Activated T-helper 1 cell treated with anti-CD3 and anti-CD28 coated beads, Interleukin-12 subunit alpha, Interleukin-12 subunit beta, Interleukin-2, Interleukin-4 antibody, amounts not matched to agents 30 ng/mL and 10 ng/mL and 1 ng/mL, durations not matched to agents 14 hours and 24 hours and 36 hours (primary cell): ENCODE measurements at regions not wholly inside any gene's neighbourhood (a gene's known extent, or its start where the extent isn't known, plus 50 kb on each side); places are given as distances from the start of the nearest gene placed in this dataset.
"Not testable (repeated sequence)": the region's sequence is repeated elsewhere in the genome, so short reads cannot be mapped to it uniquely, and the experiment has no call there.

Experiments
- DNase-seq: peaks from one replicate; pipeline ENCODE4 v3.0.0; 2021; ENCODE audit warnings: low spot score
- H3K27ac Mint-ChIP-seq: one replicate; pipeline ENCODE4 v1.8.0; 2021; ENCODE audit warnings: mild to moderate bottlenecking, mixed read lengths
- H3K27me3 Mint-ChIP-seq: one replicate; pipeline ENCODE4 v1.8.0; 2022; ENCODE audit warnings: mild to moderate bottlenecking, moderate library complexity, mixed read lengths; ENCODE audit not compliant: insufficient read depth
- H3K36me3 Mint-ChIP-seq: one replicate; pipeline ENCODE4 v1.8.0; 2021; ENCODE audit warnings: low read depth, mixed read lengths
- H3K4me1 Mint-ChIP-seq: one replicate; pipeline ENCODE4 v1.8.0; 2021; ENCODE audit warnings: low read depth, mixed read lengths
- H3K4me3 Mint-ChIP-seq: one replicate; pipeline ENCODE4 v1.8.0; 2021; ENCODE audit warnings: mild to moderate bottlenecking, moderate library complexity, mixed read lengths
- H3K9me3 Mint-ChIP-seq: one replicate; pipeline ENCODE4 v1.8.0; 2021; ENCODE audit warnings: mixed read lengths
- intact Hi-C: fragments of 100-400 bp; cut with micrococcal nuclease; formaldehyde crosslinking; loops from one replicate; pipeline ENCODE4 v1.15.1; 2024

DNA sequence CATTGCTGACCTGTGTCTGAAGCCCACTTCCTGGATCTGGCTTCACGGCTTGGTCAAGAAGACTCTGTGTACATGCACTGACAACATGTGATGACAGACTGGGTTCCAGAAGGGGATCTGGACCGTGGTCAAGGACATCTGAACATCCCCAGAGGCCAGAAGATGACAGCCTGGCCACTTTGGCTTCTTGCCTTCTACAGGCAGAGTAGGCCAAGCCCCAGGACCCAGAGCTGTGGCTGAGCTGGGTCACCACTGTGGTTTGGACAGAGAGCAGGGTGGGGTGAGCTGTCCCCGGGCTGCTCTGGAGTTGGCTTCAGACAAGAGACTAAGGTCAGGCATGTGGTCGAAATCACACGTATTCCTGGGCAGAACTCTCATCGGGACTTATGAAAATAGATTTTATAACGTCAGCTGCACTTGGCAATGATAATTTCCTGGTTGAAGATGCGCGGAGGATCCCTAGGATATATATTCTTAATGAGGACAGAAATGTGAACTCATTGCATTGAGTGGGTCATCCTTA lies 114.1 kb upstream of the FRMD4B start:
- intact Hi-C loops, result no loop called here
- DNase-seq, result no peak
- H3K27ac Mint-ChIP-seq, result no peak overlapping the region
- H3K4me3 Mint-ChIP-seq, result no peak overlapping the region
- H3K4me1 Mint-ChIP-seq, result no peaks in the 10 kb centered on the region
- H3K9me3 Mint-ChIP-seq, result no peaks in the 10 kb centered on the region
- H3K27me3 Mint-ChIP-seq, result no peaks in the 10 kb centered on the region
- H3K36me3 Mint-ChIP-seq, result no peaks in the 10 kb centered on the region

DNA sequence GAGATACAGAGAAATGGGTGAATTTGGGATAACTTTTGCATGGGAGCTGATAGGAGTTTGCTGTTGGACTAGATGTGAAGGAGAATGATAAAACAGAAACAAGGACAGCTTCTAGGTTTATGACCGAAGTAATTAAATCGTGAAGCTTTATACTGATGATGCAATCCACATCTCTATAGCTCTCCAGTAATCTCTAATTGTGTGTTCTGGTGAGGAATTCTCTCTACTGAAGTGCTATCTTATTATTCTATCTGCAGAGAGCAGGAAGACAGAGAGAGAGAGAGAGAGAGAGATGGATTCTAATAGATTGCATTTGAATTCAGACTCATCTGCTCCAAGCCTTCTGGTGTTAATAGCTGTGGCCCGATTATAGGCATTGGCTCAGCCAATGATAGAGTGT lies 113.5 kb upstream of the FRMD4B start:
- Mint-ChIP-seq H3K27me3 (peaks cover 2% of the 10 kb centered on the region), H3K9me3 (no peaks in the 10 kb centered on the region), H3K4me3 (no peak overlapping the region), H3K36me3 (no peaks in the 10 kb centered on the region), H3K4me1 (no peaks in the 10 kb centered on the region), H3K27ac (no peak overlapping the region)
- intact Hi-C loops, result no loop called here
- no peak for DNase-seq

DNA sequence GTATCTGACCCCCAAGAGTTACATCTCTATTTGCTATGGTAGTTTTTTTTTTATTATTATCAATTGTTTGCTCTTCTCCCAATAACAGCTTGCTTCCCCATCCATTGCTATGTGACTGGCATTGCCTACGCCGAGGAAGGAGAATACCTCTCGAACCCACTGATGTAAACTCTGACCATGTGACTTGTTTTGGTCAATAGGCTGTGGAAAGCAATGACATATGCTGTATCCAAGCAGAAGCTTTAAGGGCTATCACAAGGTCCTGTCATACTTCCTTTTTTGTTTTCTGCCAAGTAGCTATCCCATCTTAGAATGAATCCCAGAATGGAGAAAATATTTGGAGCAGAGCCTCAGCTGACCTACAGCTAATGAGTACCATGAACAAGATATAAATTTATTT lies 111.0 kb upstream of the FRMD4B start:
- no peak overlapping the region for H3K27ac Mint-ChIP-seq
- H3K4me1 Mint-ChIP-seq, result no peaks in the 10 kb centered on the region
- no peaks in the 10 kb centered on the region for H3K9me3 Mint-ChIP-seq
- H3K27me3 Mint-ChIP-seq, result peaks cover 2% of the 10 kb centered on the region
- H3K4me3 Mint-ChIP-seq, result no peak overlapping the region
- no peaks in the 10 kb centered on the region for H3K36me3 Mint-ChIP-seq
- intact Hi-C loops, result no loop called here
- no peak for DNase-seq

DNA sequence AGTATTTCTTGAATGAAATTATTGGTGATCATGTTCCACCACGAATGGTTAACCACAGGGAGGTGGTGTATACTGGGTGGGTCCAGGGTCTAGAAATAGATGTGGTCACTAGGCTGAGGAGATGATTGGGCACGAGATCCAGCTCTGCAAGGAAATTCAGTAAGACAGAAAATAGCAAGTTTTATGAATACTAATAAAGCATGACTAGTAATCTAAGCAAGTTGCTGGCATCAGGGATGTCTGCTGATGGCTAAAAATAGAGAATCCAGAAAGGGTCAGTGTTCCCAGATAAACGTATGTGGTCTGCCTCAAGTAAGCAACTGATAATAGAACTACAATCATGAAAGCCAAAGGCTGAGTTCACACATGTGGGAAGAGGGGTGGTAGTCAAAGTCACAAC lies 108.3 kb upstream of the FRMD4B start:
- Mint-ChIP-seq H3K27ac (no peak overlapping the region), H3K4me3 (no peak overlapping the region), H3K36me3 (no peaks in the 10 kb centered on the region), H3K27me3 (peaks cover 2% of the 10 kb centered on the region), H3K9me3 (no peaks in the 10 kb centered on the region), H3K4me1 (no peaks in the 10 kb centered on the region)
- no peak for DNase-seq
- intact Hi-C loops, result no loop called here

DNA sequence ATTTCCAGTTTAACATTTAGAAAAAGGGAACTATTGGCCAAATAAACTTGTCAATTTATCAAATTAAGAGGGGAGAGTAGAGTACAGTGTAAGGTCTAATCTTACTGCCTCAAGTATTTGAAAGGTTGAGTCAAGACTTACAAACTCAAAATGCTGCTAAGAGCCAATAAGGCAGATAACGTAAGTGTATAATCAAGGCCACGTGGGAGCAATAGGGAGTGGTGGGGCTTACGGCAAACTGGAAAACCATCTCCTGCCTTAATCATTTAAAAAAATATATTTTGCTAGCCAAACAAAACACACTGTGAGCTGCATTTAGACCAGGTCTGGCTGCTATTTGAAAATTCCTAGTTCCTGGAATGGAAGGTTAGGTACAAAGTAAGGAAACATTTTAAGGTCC lies 107.3 kb upstream of the FRMD4B start:
- Mint-ChIP-seq H3K27me3 (peaks cover 2% of the 10 kb centered on the region), H3K36me3 (no peaks in the 10 kb centered on the region), H3K4me3 (no peak overlapping the region), H3K27ac (no peak overlapping the region), H3K4me1 (no peaks in the 10 kb centered on the region), H3K9me3 (no peaks in the 10 kb centered on the region)
- no peak for DNase-seq
- intact Hi-C loops, result no loop called here

DNA sequence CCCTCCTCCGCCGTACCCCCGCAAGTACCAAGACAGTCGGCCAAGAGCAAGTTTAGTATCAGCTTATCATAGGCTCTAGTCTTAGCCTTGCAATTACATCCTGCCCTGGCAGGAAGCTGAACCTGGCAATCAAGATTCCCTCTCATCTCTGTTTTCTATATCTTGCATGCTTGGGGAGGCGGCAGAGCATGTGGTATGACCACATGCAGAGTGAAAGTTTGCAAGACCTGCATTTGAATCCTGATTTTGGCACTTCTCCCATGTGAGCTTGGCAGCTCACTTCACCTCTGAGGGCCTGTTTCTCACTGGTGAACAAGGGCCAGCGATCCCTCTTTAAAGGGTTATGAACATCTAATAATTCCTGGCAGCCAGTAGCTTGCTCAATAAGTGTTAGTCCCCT lies 106.1 kb upstream of the FRMD4B start:
- Mint-ChIP-seq H3K36me3 (no peaks in the 10 kb centered on the region), H3K27me3 (peaks cover 2% of the 10 kb centered on the region), H3K4me3 (no peak overlapping the region), H3K27ac (no peak overlapping the region), H3K9me3 (no peaks in the 10 kb centered on the region), H3K4me1 (no peaks in the 10 kb centered on the region)
- intact Hi-C loops, result no loop called here
- no peak for DNase-seq

DNA sequence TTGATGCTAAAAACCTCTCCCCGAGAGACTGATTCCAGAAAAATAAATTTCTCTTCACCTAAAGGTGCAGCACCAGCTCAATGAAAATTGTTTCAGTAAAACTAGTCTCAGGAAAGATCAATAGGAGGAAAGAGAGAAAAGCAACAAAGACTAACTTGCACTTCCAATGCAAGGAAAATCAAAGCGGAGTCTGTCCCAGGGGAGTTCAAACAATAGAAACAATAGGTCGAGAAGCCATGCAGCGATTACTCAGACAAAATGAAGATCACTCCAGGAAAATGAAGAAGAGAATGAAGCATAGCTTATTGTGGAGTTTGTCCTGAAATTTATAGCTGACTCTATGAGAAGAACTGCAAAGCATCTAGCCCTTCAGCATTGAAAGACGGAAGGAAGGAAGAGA lies 105.1 kb upstream of the FRMD4B start:
- intact Hi-C loops, result no loop called here
- no peak for DNase-seq
- no peaks in the 10 kb centered on the region for H3K36me3 Mint-ChIP-seq
- H3K27ac Mint-ChIP-seq, result no peak overlapping the region
- no peaks in the 10 kb centered on the region for H3K9me3 Mint-ChIP-seq
- no peak overlapping the region for H3K4me3 Mint-ChIP-seq
- peaks cover 2% of the 10 kb centered on the region for H3K27me3 Mint-ChIP-seq
- no peaks in the 10 kb centered on the region for H3K4me1 Mint-ChIP-seq

DNA sequence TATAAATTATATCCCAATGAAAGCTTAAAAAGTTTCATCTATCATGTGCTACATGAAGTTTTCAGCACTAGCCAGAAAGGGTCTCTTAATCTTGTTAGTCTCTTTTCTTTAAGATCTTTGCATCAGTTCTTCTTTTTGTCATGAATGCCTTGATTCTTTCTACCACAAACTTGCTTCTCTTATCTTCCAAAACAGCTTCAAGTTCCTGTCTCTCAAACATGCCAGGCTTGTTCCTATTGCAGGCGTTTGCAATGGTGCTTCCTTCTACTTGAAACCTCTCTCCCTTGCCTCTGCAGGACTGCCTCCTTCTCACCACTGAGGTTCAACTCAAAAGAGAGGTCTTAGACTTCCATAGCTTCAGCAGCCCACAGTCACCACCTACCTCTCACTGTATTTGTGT lies 104.3 kb upstream of the FRMD4B start:
- no peak for DNase-seq
- intact Hi-C loops, result no loop called here
- no peaks in the 10 kb centered on the region for H3K36me3 Mint-ChIP-seq
- no peaks in the 10 kb centered on the region for H3K9me3 Mint-ChIP-seq
- no peaks in the 10 kb centered on the region for H3K4me1 Mint-ChIP-seq
- H3K4me3 Mint-ChIP-seq, result no peak overlapping the region
- H3K27ac Mint-ChIP-seq, result no peak overlapping the region
- H3K27me3 Mint-ChIP-seq, result peaks cover 2% of the 10 kb centered on the region

DNA sequence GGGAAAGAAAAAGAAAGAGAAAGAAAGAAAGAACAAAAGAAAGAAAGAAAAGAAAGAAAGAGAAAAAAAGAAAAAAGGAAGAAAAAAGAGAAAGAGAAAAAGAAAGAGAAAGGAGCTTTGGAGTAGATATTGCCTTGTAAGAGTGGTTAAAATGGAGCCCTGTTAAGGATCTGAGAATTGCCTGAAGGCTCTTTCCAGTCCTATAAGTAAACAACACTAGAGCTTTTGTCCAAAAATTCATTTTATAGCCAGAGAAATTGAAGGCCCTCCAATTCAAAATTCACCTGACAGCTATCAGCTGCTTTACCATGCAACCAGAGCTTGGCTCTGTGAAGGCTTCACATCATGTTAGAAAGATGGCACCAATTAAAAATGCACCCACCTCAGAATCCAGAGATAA lies 102.1 kb upstream of the FRMD4B start:
- intact Hi-C loops, result no loop called here
- H3K4me1 Mint-ChIP-seq, result no peaks in the 10 kb centered on the region
- no peaks in the 10 kb centered on the region for H3K9me3 Mint-ChIP-seq
- no peak for DNase-seq
- H3K36me3 Mint-ChIP-seq, result no peaks in the 10 kb centered on the region
- peaks cover 3% of the 10 kb centered on the region for H3K27me3 Mint-ChIP-seq
- H3K4me3 Mint-ChIP-seq, result no peak overlapping the region
- H3K27ac Mint-ChIP-seq, result no peak overlapping the region

DNA sequence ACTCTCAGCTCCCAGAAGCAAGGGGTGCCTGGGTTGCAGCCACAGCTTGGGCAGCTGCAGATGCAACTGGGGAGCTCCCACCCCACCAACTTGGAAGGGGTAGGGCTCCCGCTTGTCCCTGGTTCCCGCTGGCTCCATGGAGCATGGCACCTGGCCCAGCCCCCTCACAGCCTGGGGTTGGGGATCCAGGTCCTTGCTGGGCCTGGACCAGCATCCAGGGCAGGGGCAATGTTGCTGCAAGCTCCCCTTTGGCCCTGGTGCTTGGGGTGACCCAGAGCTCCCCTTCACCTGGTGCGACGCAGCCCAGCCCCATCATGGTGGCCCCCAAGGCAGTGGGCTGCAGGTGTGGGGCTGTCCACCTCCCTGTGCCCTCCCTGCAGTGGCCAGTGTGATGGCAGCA lies 99.6 kb upstream of the FRMD4B start:
- Mint-ChIP-seq H3K4me1 (no peaks in the 10 kb centered on the region), H3K27me3 (peaks cover 3% of the 10 kb centered on the region), H3K9me3 (no peaks in the 10 kb centered on the region), H3K36me3 (no peaks in the 10 kb centered on the region), H3K4me3 (no peak overlapping the region), H3K27ac (no peak overlapping the region)
- DNase-seq, result no peak
- intact Hi-C loops, result no loop called here

DNA sequence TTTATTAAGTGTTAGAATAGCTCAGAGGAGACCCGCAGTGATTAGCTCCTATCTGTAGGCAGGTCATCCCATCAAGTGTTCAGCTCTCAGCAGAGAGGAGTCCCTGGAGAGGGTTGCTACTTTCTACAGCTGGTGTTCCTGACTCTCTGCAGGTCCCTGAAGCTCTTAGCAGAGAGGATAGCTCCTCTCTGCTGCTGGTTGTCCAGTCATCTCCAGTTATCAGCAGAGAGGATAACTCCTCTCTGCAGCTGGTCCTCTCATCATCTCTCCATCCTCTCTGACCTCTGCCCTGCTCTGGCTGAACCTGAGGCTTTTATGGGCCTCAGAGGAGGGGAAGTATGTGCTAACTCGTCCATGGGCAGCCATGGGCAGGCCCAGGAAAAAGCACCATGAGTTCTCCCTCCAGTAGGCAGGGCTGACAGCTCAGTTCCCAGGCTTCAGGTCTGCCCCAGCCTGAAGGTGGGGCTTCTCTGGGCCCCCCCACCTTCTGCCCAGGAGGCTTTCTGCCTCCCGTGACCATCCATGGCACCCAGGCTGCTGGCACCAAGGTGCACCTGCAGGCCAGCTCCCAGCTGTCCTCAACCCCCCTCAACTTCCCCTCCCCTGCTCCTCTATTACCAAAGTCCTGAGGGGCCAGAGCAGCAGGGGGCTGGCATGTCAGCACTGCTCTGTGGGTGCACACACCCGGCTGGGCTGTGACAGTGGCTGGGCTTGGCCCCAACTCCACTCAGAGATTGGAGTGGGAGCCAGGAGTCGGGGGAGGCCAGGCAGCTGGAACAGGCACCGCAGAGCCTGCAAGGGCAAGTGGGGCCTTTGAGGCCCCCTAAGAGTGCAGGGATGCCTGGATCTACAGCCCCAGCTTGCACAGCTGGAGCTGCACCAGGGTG lies 98.9 kb upstream of the FRMD4B start:
- Mint-ChIP-seq H3K36me3 (no peaks in the 10 kb centered on the region), H3K9me3 (no peaks in the 10 kb centered on the region), H3K27me3 (peaks cover 3% of the 10 kb centered on the region), H3K4me3 (no peak overlapping the region), H3K27ac (no peak overlapping the region), H3K4me1 (no peaks in the 10 kb centered on the region)
- DNase-seq, result no peak
- intact Hi-C loops, result no loop called here

DNA sequence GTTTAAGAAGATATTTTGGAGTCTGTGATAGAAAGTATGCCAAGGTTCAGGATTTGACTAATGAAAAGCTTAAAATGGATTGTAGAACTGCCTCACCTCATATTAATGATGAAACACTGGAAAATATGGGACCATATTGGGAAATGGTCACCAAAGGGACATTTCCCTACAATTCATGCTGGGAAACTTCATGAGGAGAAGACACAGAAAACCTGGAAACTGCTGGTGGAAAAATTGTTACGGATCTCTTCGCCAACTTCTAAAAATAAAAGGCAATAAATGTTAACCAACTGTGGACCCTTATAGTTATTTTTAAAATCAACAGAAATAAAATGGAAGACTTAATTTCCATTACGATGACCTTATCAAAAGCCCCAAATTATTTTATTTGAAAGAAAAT lies 97.6 kb upstream of the FRMD4B start:
- Mint-ChIP-seq H3K27ac (no peak overlapping the region), H3K27me3 (peaks cover 3% of the 10 kb centered on the region), H3K4me1 (no peaks in the 10 kb centered on the region), H3K4me3 (no peak overlapping the region), H3K36me3 (no peaks in the 10 kb centered on the region), H3K9me3 (no peaks in the 10 kb centered on the region)
- DNase-seq, result no peak
- intact Hi-C loops, result no loop called here

DNA sequence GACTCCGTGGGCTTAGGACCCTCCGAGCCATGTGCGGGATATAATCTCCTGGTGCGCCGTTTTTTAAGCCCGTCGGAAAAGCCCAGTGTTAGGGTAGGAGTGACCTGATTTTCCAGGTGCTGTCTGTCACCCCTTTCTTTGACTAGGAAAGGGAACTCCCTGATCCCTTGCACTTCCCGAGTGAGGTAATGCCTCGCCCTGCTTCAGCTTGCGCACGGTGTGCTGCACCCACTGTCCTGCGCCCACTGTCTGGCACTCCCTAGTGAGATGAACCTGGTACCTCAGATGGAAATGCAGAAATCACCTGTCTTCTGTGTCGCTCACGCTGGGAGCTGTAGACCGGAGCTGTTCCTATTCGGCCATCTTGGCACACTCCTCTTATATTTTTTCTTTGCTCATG lies 95.1 kb upstream of the FRMD4B start:
- DNase-seq, H3K4me3 Mint-ChIP-seq, H3K36me3 Mint-ChIP-seq, intact Hi-C loops, H3K27ac Mint-ChIP-seq, H3K27me3 Mint-ChIP-seq, H3K9me3 Mint-ChIP-seq, H3K4me1 Mint-ChIP-seq: not testable (repeated sequence)

DNA sequence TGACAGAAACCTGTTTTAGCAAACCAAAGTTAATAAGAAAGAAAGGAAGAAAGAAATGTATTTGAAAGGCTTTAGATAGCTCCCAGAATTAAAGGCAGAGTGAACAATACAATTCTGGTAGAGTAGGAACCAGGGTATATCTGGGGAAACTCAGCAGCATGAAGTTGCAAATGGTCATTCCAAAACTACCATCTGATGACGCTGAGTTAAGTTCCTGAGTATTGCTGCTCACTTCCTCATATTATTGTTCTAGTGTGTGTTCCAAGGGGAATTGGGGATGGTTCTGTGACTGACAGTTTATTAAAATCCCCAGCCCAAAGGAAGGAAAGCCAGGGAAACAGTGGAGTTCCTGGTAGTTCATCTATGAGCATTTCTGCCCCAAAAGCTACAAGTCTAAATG lies 88.3 kb upstream of the FRMD4B start:
- no peaks in the 10 kb centered on the region for H3K36me3 Mint-ChIP-seq
- no peaks in the 10 kb centered on the region for H3K4me1 Mint-ChIP-seq
- peaks cover 3% of the 10 kb centered on the region for H3K9me3 Mint-ChIP-seq
- H3K27me3 Mint-ChIP-seq, result no peaks in the 10 kb centered on the region
- DNase-seq, result no peak
- H3K4me3 Mint-ChIP-seq, result no peak overlapping the region
- no peak overlapping the region for H3K27ac Mint-ChIP-seq
- intact Hi-C loops, result no loop called here
